Astrocyte of the spinal cord (primary cell): ENCODE measurements at regions not wholly inside any gene's neighbourhood (a gene's known extent, or its start where the extent isn't known, plus 50 kb on each side); places are given as distances from the start of the nearest gene placed in this dataset.

Experiments
- DNase-seq: peaks from one replicate; pipeline ENCODE4 v3.0.0; 2011; ENCODE audit warnings: low read depth, low spot score
- H3K4me3 ChIP-seq: 2 replicates; pipeline ENCODE4 v1.5.1; 2011; ENCODE audit warnings: low read depth, mild to moderate bottlenecking, low read length, moderate library complexity
- in situ Hi-C: cut with HindIII; loops from 2 replicates; pipeline ENCODE4 v1.10.0; 2017; ENCODE audit warnings: low sequenced_read_pairs
- TF ChIP-seq, protein P1 (sequence below): IDR thresholded peaks from 2 replicates; pipeline ENCODE4 v1.5.1; 2012; ENCODE audit warnings: low read depth, mild to moderate bottlenecking, low read length, inconsistent platforms

- no peak overlapping the region for H3K4me3 ChIP-seq
- TF ChIP-seq, protein P1, sequence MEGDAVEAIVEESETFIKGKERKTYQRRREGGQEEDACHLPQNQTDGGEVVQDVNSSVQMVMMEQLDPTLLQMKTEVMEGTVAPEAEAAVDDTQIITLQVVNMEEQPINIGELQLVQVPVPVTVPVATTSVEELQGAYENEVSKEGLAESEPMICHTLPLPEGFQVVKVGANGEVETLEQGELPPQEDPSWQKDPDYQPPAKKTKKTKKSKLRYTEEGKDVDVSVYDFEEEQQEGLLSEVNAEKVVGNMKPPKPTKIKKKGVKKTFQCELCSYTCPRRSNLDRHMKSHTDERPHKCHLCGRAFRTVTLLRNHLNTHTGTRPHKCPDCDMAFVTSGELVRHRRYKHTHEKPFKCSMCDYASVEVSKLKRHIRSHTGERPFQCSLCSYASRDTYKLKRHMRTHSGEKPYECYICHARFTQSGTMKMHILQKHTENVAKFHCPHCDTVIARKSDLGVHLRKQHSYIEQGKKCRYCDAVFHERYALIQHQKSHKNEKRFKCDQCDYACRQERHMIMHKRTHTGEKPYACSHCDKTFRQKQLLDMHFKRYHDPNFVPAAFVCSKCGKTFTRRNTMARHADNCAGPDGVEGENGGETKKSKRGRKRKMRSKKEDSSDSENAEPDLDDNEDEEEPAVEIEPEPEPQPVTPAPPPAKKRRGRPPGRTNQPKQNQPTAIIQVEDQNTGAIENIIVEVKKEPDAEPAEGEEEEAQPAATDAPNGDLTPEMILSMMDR: no peak
- DNase-seq: no peak
- in situ Hi-C loops: no loop called here
These were observed 52.5 kb upstream of the PLEKHG7 start for GRCh38 chr12:92650228-92650822.

DNA sequence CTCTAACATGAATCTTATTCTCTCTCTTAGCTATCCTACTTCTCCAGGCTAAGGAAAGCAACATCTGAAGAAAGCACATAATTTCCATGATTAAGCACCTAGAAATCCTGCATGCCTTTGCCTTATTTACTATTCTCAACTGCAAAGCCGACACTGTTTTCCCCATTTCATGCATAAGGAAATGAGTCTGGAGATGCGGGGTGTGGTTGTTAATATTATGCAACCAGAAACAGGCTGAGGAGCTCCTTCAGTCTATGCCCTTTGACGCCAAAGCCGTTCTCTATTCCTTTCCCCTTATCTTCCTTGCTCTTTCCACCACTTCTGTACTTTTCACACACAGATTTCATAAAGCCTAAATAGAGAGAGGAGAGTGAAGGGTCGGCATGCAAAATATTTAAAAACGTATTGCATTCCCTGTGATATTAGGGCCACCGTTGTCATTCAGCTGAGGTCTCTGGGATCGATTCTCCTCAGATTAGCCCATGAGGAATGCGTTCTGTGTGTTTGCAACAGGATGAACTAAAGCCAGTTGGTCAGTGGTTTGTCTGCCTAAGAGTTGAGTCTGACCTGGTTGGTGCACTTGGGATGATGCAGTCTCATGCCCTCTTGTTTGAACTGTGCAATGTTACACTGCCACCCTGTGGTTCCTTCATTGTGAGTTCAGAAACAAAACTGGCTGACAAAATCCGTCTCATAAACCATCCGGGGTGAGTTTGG lies 53.1 kb upstream of the PLEKHG7 start:
- in situ Hi-C loops: no loop called here

DNA sequence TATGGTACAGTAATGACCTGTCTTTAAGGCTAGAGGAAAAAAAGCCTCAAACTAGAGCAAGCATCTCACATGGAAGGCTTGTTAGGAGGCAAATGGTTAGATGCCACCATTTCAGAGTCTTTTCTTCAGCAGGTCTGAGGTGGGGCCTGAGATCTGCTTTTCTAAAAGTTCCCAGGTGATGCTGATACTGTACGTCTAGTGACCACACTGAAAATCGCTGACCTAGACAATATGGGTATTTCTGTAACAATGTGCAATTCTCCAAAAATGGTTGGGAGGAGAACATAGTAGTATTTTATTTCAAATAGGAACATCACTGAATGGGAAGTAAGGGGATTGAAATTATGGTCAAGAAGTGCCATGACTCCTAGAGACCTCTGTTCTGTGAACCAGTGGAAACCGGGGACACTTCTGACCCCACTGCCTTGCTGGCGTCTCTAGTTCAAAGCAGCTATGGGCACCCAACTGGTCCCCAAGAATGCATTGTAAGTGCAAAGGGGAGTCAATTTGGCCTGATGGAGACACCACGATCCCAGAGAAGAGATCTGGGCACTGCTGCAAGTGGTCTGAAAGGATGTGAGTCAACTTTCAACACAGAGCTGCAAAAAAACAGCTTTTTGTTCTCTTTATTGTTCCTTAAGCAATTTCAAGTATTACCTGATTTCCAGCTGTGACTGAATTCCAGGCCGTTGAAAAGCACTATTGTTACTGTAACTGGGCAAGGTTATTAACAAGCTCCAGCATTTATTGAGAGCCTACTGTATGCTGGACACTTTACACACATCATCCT lies 54.4 kb upstream of the PLEKHG7 start:
- DNase-seq: peak; percentile 19
- H3K4me3 ChIP-seq: no peak overlapping the region
- TF ChIP-seq, protein P1: no peak
- in situ Hi-C loops: no loop called here

More for the DNA sequence above, 53.1 kb upstream of the PLEKHG7 start:
- no peak overlapping the region for H3K4me3 ChIP-seq
- peak; percentile 83 for DNase-seq
- TF ChIP-seq, protein P1: peak; percentile 72

GRCh38 chr12:92641291-92641690 lies 61.5 kb upstream of the PLEKHG7 start:
- no peak overlapping the region for H3K4me3 ChIP-seq
- no peak for DNase-seq
- in situ Hi-C loops: no loop called here
- TF ChIP-seq, protein P1: no peak

DNA sequence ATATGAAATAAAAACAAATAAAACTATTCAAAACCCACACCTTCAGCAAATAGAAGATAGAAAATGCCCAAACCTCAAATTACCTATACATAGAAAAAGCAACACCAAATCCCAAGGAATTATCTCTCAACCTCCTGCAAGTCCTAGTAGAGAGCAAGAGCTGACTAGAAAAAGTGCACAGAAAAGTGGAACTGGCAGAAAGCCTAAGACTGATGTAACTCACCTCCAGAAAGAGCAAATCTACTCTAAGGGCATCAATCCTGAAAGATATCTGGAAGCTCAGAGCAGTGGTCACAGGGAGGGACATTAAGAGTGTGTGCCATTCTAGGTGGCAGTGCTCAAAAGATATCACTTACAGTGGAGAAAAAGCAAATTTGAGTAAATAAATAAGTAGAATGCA lies 62.1 kb upstream of the PLEKHG7 start:
- in situ Hi-C loops: no loop called here
- H3K4me3 ChIP-seq: no peak overlapping the region
- peak; percentile 8 for DNase-seq
- TF ChIP-seq, protein P1: no peak

GRCh38 chr12:92639017-92639416 lies 63.8 kb upstream of the PLEKHG7 start:
- DNase-seq: no peak
- TF ChIP-seq, protein P1: no peak
- in situ Hi-C loops: no loop called here
- no peak overlapping the region for H3K4me3 ChIP-seq
